ENCODE measurements at regions not wholly inside any gene's neighbourhood (a gene's known extent, or its start where the extent isn't known, plus 50 kb on each side); places are given as distances from the start of the nearest gene placed in this dataset.

DNA sequence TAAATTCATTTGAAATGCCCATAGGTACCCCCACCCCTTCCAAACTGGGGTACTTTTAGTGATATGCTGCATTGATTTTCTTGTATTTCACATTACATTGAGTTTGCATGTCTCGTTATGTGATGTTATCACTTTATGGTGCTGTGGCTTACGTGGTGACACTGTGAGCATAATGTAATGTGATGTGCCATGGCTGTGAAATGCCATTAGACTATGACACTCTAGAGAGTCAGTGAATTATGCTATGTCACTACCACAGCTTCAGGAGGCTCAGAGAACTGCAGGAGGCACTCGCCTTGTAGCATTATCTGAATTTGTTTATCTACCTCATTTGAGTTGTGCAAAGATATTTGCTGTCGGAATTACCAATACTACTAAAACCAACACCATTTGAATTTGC, 590.1 kb upstream of the SLC10A2 start:
- no peak for TF ChIP-seq POLR2A (IDR thresholded peaks at IDR 0.05)
- TF ChIP-seq POLR2AphosphoS5 (IDR thresholded peaks at IDR 0.05) = no peak
- TF ChIP-seq, protein P1, sequence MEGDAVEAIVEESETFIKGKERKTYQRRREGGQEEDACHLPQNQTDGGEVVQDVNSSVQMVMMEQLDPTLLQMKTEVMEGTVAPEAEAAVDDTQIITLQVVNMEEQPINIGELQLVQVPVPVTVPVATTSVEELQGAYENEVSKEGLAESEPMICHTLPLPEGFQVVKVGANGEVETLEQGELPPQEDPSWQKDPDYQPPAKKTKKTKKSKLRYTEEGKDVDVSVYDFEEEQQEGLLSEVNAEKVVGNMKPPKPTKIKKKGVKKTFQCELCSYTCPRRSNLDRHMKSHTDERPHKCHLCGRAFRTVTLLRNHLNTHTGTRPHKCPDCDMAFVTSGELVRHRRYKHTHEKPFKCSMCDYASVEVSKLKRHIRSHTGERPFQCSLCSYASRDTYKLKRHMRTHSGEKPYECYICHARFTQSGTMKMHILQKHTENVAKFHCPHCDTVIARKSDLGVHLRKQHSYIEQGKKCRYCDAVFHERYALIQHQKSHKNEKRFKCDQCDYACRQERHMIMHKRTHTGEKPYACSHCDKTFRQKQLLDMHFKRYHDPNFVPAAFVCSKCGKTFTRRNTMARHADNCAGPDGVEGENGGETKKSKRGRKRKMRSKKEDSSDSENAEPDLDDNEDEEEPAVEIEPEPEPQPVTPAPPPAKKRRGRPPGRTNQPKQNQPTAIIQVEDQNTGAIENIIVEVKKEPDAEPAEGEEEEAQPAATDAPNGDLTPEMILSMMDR (IDR thresholded peaks at IDR 0.05) = no peak
- TF ChIP-seq EP300 (IDR thresholded peaks at IDR 0.05) = no peak
- Histone ChIP-seq H3K27me3 (no peaks in the 10 kb centered on the region), H3K27ac (no peak overlapping the region), H3K9me3 (no peaks in the 10 kb centered on the region), H3K4me3 (no peak overlapping the region), H3K4me1 (no peaks in the 10 kb centered on the region), H3K36me3 (no peaks in the 10 kb centered on the region)
- no peak for ATAC-seq
- WGBS, 2 donors (ENCODE audit: low coverage in 1 of 2) = 74 to 82% methylated on average over 4 of the region's 4 CpGs

DNA sequence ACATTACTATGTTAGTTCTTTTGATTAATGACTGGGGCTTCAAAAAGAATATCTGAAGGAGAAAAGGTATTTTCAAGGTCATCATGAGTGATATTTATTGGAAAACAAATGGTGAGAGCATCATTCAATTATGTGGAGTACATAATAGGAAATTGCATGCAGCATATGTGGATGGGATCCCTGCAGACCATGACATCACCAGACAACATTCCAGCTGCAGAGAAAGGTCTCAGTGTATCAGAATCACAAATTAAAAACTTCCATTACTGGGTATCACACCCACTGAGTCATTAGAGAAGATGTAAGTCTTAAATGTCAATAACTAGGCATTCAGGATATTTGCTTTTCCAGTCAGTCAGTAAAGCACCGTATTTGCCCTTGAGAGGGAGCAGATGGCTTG, 574.4 kb upstream of the SLC10A2 start:
- no peak for TF ChIP-seq POLR2AphosphoS5 (IDR thresholded peaks at IDR 0.05)
- no peak for TF ChIP-seq EP300 (IDR thresholded peaks at IDR 0.05)
- TF ChIP-seq, protein P1 (IDR thresholded peaks at IDR 0.05) = no peak
- no peak for TF ChIP-seq POLR2A (IDR thresholded peaks at IDR 0.05)

DNA sequence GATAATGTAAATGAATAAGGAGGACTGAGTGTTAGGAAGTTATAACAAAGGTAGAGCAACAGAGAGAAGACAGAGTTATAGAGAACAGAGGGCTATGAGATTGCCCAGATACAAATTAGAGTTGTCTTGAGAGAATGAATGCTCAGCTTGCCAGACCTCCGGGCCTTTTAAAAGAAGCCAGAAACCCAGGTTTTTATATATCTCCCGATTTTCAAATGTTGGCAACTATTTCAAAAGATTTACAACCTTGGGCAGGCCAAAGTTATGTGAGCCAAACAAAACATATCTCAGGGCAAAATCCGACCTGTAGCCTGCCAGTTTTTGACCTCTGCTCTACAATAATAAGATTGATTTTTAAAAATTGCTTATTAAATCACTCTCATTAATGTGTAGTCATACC, 573.1 kb upstream of the SLC10A2 start:
- Histone ChIP-seq H3K27me3 (no peaks in the 10 kb centered on the region), H3K4me1 (no peaks in the 10 kb centered on the region), H3K27ac (no peak overlapping the region), H3K36me3 (no peaks in the 10 kb centered on the region), H3K9me3 (no peaks in the 10 kb centered on the region), H3K4me3 (no peak overlapping the region)
- ATAC-seq = no peak
- WGBS, 2 donors (ENCODE audit: low coverage in 1 of 2) = 10 to 28% methylated on average over 3 of the region's 3 CpGs
- TF ChIP-seq, protein P1 (IDR thresholded peaks at IDR 0.05) = no peak
- TF ChIP-seq EP300 (IDR thresholded peaks at IDR 0.05) (no peak), POLR2AphosphoS5 (IDR thresholded peaks at IDR 0.05) (no peak), POLR2A (IDR thresholded peaks at IDR 0.05) (no peak)

More for the DNA sequence above, 574.4 kb upstream of the SLC10A2 start:
- WGBS, 2 donors (ENCODE audit: low coverage in 1 of 2) = 36 to 50% methylated on average over 1 of the region's 1 CpG
- Histone ChIP-seq H3K4me3 (no peak overlapping the region), H3K4me1 (no peaks in the 10 kb centered on the region), H3K36me3 (no peaks in the 10 kb centered on the region), H3K27ac (no peak overlapping the region), H3K9me3 (no peaks in the 10 kb centered on the region), H3K27me3 (no peaks in the 10 kb centered on the region)
- no peak for ATAC-seq

DNA sequence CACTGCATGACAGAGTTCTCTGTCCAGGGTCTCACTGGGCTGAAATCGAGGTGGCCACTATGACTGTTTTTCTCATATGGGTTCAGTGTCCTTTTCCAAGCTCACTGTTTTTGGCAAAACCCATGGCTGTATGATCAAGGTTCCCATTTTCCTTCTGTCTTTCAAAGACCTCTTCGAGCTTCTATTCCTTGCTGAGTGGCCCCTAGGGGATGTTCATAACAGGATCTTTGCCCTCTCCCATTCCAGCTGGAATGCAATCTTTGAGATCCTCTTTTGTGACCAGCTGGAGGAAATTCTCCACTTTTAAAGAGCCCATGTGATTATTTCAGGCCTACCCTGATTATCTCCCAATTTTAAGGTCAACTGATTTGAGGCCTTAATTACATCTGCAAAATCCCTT, 572.5 kb upstream of the SLC10A2 start:
- Histone ChIP-seq H3K27ac (no peak overlapping the region), H3K4me1 (no peaks in the 10 kb centered on the region), H3K36me3 (no peaks in the 10 kb centered on the region), H3K9me3 (no peaks in the 10 kb centered on the region), H3K4me3 (no peak overlapping the region), H3K27me3 (no peaks in the 10 kb centered on the region)
- 55 to 73% methylated on average over 2 of the region's 2 CpGs for WGBS, 2 donors (ENCODE audit: low coverage in 1 of 2)
- TF ChIP-seq, protein P1 (IDR thresholded peaks at IDR 0.05) = no peak
- TF ChIP-seq POLR2AphosphoS5 (IDR thresholded peaks at IDR 0.05) (no peak), POLR2A (IDR thresholded peaks at IDR 0.05) (no peak), EP300 (IDR thresholded peaks at IDR 0.05) (no peak)
- no peak for ATAC-seq

DNA sequence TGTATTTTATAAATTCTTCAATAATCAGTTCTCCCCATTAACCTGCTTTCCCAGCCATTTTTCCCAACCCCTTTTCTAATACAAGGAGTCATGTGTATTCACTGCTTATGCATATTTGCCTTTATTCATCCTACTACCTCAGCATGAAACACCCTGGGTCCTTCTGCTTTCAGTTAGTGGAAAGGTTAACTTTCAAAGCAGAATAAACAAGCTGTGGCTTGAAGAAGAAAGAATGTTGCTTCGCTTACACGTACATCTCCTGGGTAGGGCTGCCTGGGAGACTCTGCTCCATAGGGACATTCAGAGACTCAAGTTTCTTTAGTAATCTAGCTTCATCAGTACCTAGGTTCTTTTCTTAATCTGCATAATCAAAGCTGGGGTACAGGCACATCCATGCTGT, 567.8 kb upstream of the SLC10A2 start:
- Histone ChIP-seq H3K27ac (no peak overlapping the region), H3K9me3 (no peaks in the 10 kb centered on the region), H3K36me3 (no peaks in the 10 kb centered on the region), H3K4me3 (no peak overlapping the region), H3K27me3 (no peaks in the 10 kb centered on the region), H3K4me1 (no peaks in the 10 kb centered on the region)
- TF ChIP-seq, protein P1 (IDR thresholded peaks at IDR 0.05) = no peak
- TF ChIP-seq POLR2A (IDR thresholded peaks at IDR 0.05) = no peak
- no peak for TF ChIP-seq POLR2AphosphoS5 (IDR thresholded peaks at IDR 0.05)
- no peak for TF ChIP-seq EP300 (IDR thresholded peaks at IDR 0.05)
- no peak for ATAC-seq
- 60 to 61% methylated on average over 1 to 2 of the region's 2 CpGs for WGBS, 2 donors (ENCODE audit: low coverage in 1 of 2)

All from gastroesophageal sphincter (tissue), 4 donors.